GM19463 (cell line): ENCODE measurements at regions not wholly inside any gene's neighbourhood (a gene's known extent, or its start where the extent isn't known, plus 50 kb on each side); places are given as distances from the start of the nearest gene placed in this dataset.
"Not testable (repeated sequence)": the region's sequence is repeated elsewhere in the genome, so short reads cannot be mapped to it uniquely, and the experiment has no call there.

Experiments used
- ATAC-seq: cut with Tn5 transposase; IDR thresholded peaks from one replicate; pipeline ENCODE4 v1.9.1; 2021; ENCODE audit warnings: mild to moderate bottlenecking, moderate library complexity; ENCODE audit not compliant: unreplicated experiment

GRCh38 chr13:65453982-65454381 lies 1776.2 kb downstream of the PCDH9 start:
- peak; percentile 52 for ATAC-seq

- no peak for ATAC-seq
Measured at GRCh38 chr13:65445340-65445739, 1784.8 kb downstream of the PCDH9 start.

- no peak for ATAC-seq
Measured at GRCh38 chr13:65435590-65435989, 1794.5 kb downstream of the PCDH9 start.

GRCh38 chr13:65417953-65418352 lies 1812.2 kb downstream of the PCDH9 start:
- ATAC-seq: no peak

GRCh38 chr13:65416784-65417183 lies 1813.4 kb downstream of the PCDH9 start:
- ATAC-seq: no peak

GRCh38 chr13:65414187-65414586 lies 1815.9 kb downstream of the PCDH9 start:
- ATAC-seq: no peak

- no peak for ATAC-seq
Measured at GRCh38 chr13:65411521-65411920, 1818.6 kb downstream of the PCDH9 start.

- no peak for ATAC-seq
Measured at GRCh38 chr13:65410791-65411190, 1819.3 kb downstream of the PCDH9 start.

GRCh38 chr13:65401315-65401714 lies 1828.8 kb downstream of the PCDH9 start:
- ATAC-seq: no peak

- ATAC-seq: no peak
Measured at GRCh38 chr13:65400702-65401101, 1829.4 kb downstream of the PCDH9 start.

- no peak for ATAC-seq
Measured at GRCh38 chr13:65387743-65388347, 1842.3 kb downstream of the PCDH9 start.

GRCh38 chr13:65378943-65379519 lies 1851.1 kb downstream of the PCDH9 start:
- ATAC-seq: no peak

- no peak for ATAC-seq
Measured at GRCh38 chr13:65378484-65378883, 1851.7 kb downstream of the PCDH9 start.

- ATAC-seq: no peak
Measured at GRCh38 chr13:65368832-65369231, 1861.3 kb downstream of the PCDH9 start.

GRCh38 chr13:65353951-65354350 lies 1876.2 kb downstream of the PCDH9 start:
- no peak for ATAC-seq

GRCh38 chr13:65353150-65353549 lies 1877.0 kb downstream of the PCDH9 start:
- ATAC-seq: not testable (repeated sequence)

- no peak for ATAC-seq
Measured at GRCh38 chr13:65347420-65348030, 1882.6 kb downstream of the PCDH9 start.

- no peak for ATAC-seq
Measured at GRCh38 chr13:65343898-65344663, 1886.1 kb downstream of the PCDH9 start.

- no peak for ATAC-seq
Measured at GRCh38 chr13:65342541-65343337, 1887.4 kb downstream of the PCDH9 start.

- ATAC-seq: no peak
Measured at GRCh38 chr13:65339241-65339640, 1890.9 kb downstream of the PCDH9 start.

GRCh38 chr13:65336916-65337315 lies 1893.2 kb downstream of the PCDH9 start:
- ATAC-seq: no peak
